Endothelial cell of umbilical vein (primary cell): ENCODE measurements at regions not wholly inside any gene's neighbourhood (a gene's known extent, or its start where the extent isn't known, plus 50 kb on each side); places are given as distances from the start of the nearest gene placed in this dataset.

Source experiments
- BruUV-seq: library from RNA; stranded (reverse); fragments of 400-500 nt; replicated peaks from 2 replicates; lab custom pipeline; 2021; lab: Mats Ljungman, UMichigan
- CTCF ChIA-PET: fragments of 300-600, 350-600 bp; sonication (Branson Sonifier 250); formaldehyde crosslinking; loops from one replicate; lab custom pipeline; 2021; ENCODE audit warnings: antibody characterized with exemption, inconsistent platforms; lab: Charles Lee
- POLR2A ChIA-PET: fragments of 300-600, 350-600 bp; sonication (Branson Sonifier 250); formaldehyde crosslinking; loops from one replicate; lab custom pipeline; 2021; ENCODE audit warnings: antibody characterized with exemption, inconsistent platforms; lab: Charles Lee
- DNase-seq: peaks from one replicate; pipeline ENCODE4 v3.0.0-alpha.2; 2011; ENCODE audit warnings: low read depth, low spot score
- FAIRE-seq: peaks from 2 replicates; lab custom pipeline; 2011; peaks lifted over from hg19 to GRCh38; lab: Jason Lieb, UNC
- H2AFZ ChIP-seq: 2 replicates; pipeline ENCODE4 v1.6.0; 2012; ENCODE audit warnings: low read depth, low read length, control low read depth, inconsistent platforms
- H3K27ac ChIP-seq: 2 replicates; pipeline ENCODE4 v1.5.1; 2011; ENCODE audit warnings: low read depth, mild to moderate bottlenecking, control low read depth, low read length, moderate library complexity; ENCODE audit not compliant: insufficient read depth
- H3K27me3 ChIP-seq, 2 experiments: 2 replicates each; pipeline versions ENCODE4 v1.6.0 to v1.6.1; 2011; ENCODE audit warnings: low read length in 2 of 2, mixed read lengths in 1 of 2; ENCODE audit not compliant: control insufficient read depth in 2 of 2, insufficient read depth in 2 of 2
- H3K36me3 ChIP-seq, 2 experiments: 2 replicates in 1 of 2; 3 replicates in 1 of 2; pipeline ENCODE4 v1.5.1; 2011; ENCODE audit warnings: low read length in 2 of 2, mild to moderate bottlenecking in 1 of 2, moderate library complexity in 1 of 2; ENCODE audit not compliant: control insufficient read depth in 2 of 2, insufficient read depth in 2 of 2; ENCODE audit errors: extremely low read depth in 1 of 2
- H3K4me1 ChIP-seq: 3 replicates; pipeline ENCODE4 v1.5.1; 2011; ENCODE audit warnings: mild to moderate bottlenecking, low read length; ENCODE audit not compliant: control insufficient read depth, insufficient read depth; ENCODE audit errors: extremely low read depth
- H3K4me2 ChIP-seq: 2 replicates; pipeline ENCODE4 v1.6.1; 2011; ENCODE audit warnings: low read length, control low read depth, mixed read lengths; ENCODE audit not compliant: insufficient read depth
- H3K4me3 ChIP-seq, 3 experiments: fragments of 200-600 bp in 1 of 3; sonication (generic), shearing (Covaris generic) in 1 of 3; replicated peaks in 1 of 3; 2 replicates each; pipeline ENCODE4 v1.5.1; 2011 to 2016; ENCODE audit warnings: control low read depth in 3 of 3, low read length in 3 of 3, mild to moderate bottlenecking in 2 of 3, inconsistent platforms in 1 of 3, low read depth in 1 of 3, moderate library complexity in 1 of 3; ENCODE audit not compliant: insufficient read depth in 1 of 3
- H3K79me2 ChIP-seq: 2 replicates; pipeline ENCODE4 v1.6.0; 2012; ENCODE audit warnings: low read length, inconsistent platforms; ENCODE audit not compliant: control insufficient read depth, insufficient read depth
- H3K9ac ChIP-seq: replicated peaks from 2 replicates; pipeline ENCODE3; 2011; ENCODE audit warnings: low read length, control low read depth; ENCODE audit not compliant: insufficient read depth; ENCODE audit errors: extremely low read depth
- H3K9me1 ChIP-seq: replicated peaks from 3 replicates; pipeline ENCODE4 v1.6.0; 2011; ENCODE audit warnings: mild to moderate bottlenecking, low read length; ENCODE audit not compliant: control insufficient read depth, insufficient read depth; ENCODE audit errors: extremely low read depth
- H3K9me3 ChIP-seq: replicated peaks from 2 replicates; pipeline ENCODE4 v1.5.1; 2012; ENCODE audit warnings: low read length, inconsistent platforms; ENCODE audit not compliant: control insufficient read depth, insufficient read depth
- H4K20me1 ChIP-seq: replicated peaks from 2 replicates; pipeline ENCODE3; 2011; ENCODE audit warnings: mild to moderate bottlenecking, low read length; ENCODE audit not compliant: control insufficient read depth, insufficient read depth; ENCODE audit errors: extremely low read depth
- CTCF ChIP-seq, 2 donors: IDR thresholded peaks; 1 replicate in 1 of 2; 2 replicates in 1 of 2; pipeline ENCODE4 v1.5.1; 2011; ENCODE audit warnings: low read length in 2 of 2, mild to moderate bottlenecking in 2 of 2, moderate library complexity in 2 of 2, control low read depth in 1 of 2, inconsistent platforms in 1 of 2, low read depth in 1 of 2; ENCODE audit not compliant: insufficient read depth in 1 of 2; ENCODE audit errors: extremely low read depth in 1 of 2
- EZH2 ChIP-seq: IDR thresholded peaks from 2 replicates; pipeline ENCODE4 v1.6.1; 2012; ENCODE audit warnings: borderline replicate concordance, low read depth, mild to moderate bottlenecking, moderate library complexity, low read length, inconsistent platforms; ENCODE audit not compliant: severe bottlenecking
- FOS ChIP-seq: IDR thresholded peaks from 2 replicates; pipeline ENCODE4 v1.6.1; 2011; ENCODE audit warnings: mild to moderate bottlenecking, low read length, moderate library complexity, borderline replicate concordance; ENCODE audit not compliant: insufficient read depth
- GATA2 ChIP-seq: IDR thresholded peaks from 2 replicates; pipeline ENCODE4 v1.7.0; 2011; ENCODE audit warnings: low read depth, mild to moderate bottlenecking, moderate library complexity, mixed read lengths, low read length; ENCODE audit not compliant: insufficient read length, insufficient read depth
- JUN ChIP-seq: IDR thresholded peaks from 2 replicates; pipeline ENCODE4 v1.6.1; 2011; ENCODE audit warnings: borderline replicate concordance, low read depth; ENCODE audit not compliant: insufficient read length, insufficient read depth
- MAX ChIP-seq: IDR thresholded peaks from 2 replicates; pipeline ENCODE4 v1.6.1; 2011; ENCODE audit not compliant: insufficient read depth, insufficient read length
- MYC ChIP-seq: IDR thresholded peaks from one replicate; pipeline ENCODE4 v1.6.1; 2011; ENCODE audit warnings: mild to moderate bottlenecking, low read depth, low read length
- POLR2A ChIP-seq: IDR thresholded peaks from 2 replicates; pipeline ENCODE4 v1.6.1; 2012; ENCODE audit warnings: low read depth, mild to moderate bottlenecking, control low read depth, low read length
- POLR2AphosphoS5 ChIP-seq: IDR thresholded peaks from 2 replicates; pipeline ENCODE4 v1.6.1; 2012; ENCODE audit warnings: low read depth, mild to moderate bottlenecking, control low read depth, low read length, moderate library complexity; ENCODE audit not compliant: insufficient read depth
- dilution Hi-C: fragments of 300-500 bp; cut with MboI; formaldehyde crosslinking; loops from one replicate; pipeline ENCODE4 v1.15.0; 2019; ENCODE audit warnings: low sequenced_read_pairs; ENCODE audit not compliant: extremely low pct_ligation_motif_present
- intact Hi-C: fragments of 100-400 bp; cut with micrococcal nuclease; formaldehyde crosslinking; loops from one replicate; pipeline ENCODE4 v1.10.0; 2022

- no peak overlapping the region for H3K4me2 ChIP-seq
- no TSS peak for BruUV-seq
- H3K9ac ChIP-seq = no peak overlapping the region
- no peak overlapping the region for H3K4me3 ChIP-seq
- no peaks in the 10 kb centered on the region for H3K4me1 ChIP-seq
- H3K27ac ChIP-seq = no peak overlapping the region
- H3K27me3 ChIP-seq = no peaks in the 10 kb centered on the region
- H3K9me3 ChIP-seq = no peaks in the 10 kb centered on the region
- DNase-seq = no peak
- H3K79me2 ChIP-seq = no peaks in the 10 kb centered on the region
- no peak for FAIRE-seq
- H3K9me1 ChIP-seq = no peaks in the 10 kb centered on the region
- dilution Hi-C loops (no loop called here), intact Hi-C loops (no loop called here)
- no peaks in the 10 kb centered on the region for H3K36me3 ChIP-seq
- TF ChIP-seq GATA2 = no peak
- no peak for TF ChIP-seq FOS
- no peak for TF ChIP-seq MYC
- no peak for TF ChIP-seq POLR2A
- no peak for TF ChIP-seq CTCF (IDR thresholded peaks at IDR 0.05; ENCODE audit: extremely low read depth in 1 of 2, insufficient read depth in 1 of 2, low read depth in 1 of 2, low read length in 2 of 2)
- TF ChIP-seq JUN = no peak
- no peak for TF ChIP-seq POLR2AphosphoS5
- TF ChIP-seq MAX = no peak
- no peak for TF ChIP-seq EZH2
- CTCF ChIA-PET = no interaction called here
- H4K20me1 ChIP-seq = no peaks in the 10 kb centered on the region
- no peak overlapping the region for H2AFZ ChIP-seq
- POLR2A ChIA-PET = no interaction called here
Observed at GRCh38 chr2:747762-748351, 70.7 kb upstream of the TMEM18 start.
